DND-41 (cell line): ENCODE measurements at regions not wholly inside any gene's neighbourhood (a gene's known extent, or its start where the extent isn't known, plus 50 kb on each side); places are given as distances from the start of the nearest gene placed in this dataset.

Experiments
- CTCF ChIP-seq: IDR thresholded peaks from 2 replicates; pipeline ENCODE4 v1.5.1; 2012; ENCODE audit warnings: borderline replicate concordance, low read length, moderate library complexity, mild to moderate bottlenecking; ENCODE audit not compliant: poor library complexity, severe bottlenecking; ENCODE audit errors: extremely low read depth
- EZH2 ChIP-seq: IDR thresholded peaks from 3 replicates; pipeline ENCODE4 v1.6.1; 2012; ENCODE audit warnings: borderline replicate concordance, low read depth, mild to moderate bottlenecking, moderate library complexity, low read length, inconsistent platforms; ENCODE audit not compliant: severe bottlenecking

DNA sequence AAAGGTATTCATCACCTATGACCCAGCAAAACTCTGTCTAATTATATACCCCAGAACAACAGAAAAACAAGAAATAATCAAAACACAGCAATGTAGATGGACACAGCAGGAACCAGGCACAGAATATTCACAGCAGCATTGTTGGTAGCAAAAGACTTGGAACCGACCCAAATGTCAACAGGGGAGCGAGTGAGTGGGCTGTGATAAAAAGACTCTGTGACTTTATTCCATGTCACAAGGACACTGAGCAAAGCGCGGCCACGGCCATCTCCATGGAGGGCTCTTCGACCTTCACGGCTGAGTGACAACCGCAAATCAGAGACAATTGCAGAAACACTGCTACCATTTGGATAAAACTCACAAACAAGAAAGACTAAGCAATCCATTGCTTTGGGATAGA lies 1373.1 kb downstream of the TBC1D22A start:
- no peak for TF ChIP-seq CTCF
- TF ChIP-seq EZH2, result no peak
